ENCODE measurements at regions not wholly inside any gene's neighbourhood (a gene's known extent, or its start where the extent isn't known, plus 50 kb on each side); places are given as distances from the start of the nearest gene placed in this dataset.
"Not testable (repeated sequence)": the region's sequence is repeated elsewhere in the genome, so short reads cannot be mapped to it uniquely, and the experiment has no call there.

- no peak for DNase-seq (ENCODE audit: low read depth)
Observed at GRCh38 chr9:126056312-126057021, 270.2 kb upstream of the MVB12B start.

GRCh38 chr9:126057121-126057825, 269.4 kb upstream of the MVB12B start:
- DNase-seq (ENCODE audit: low read depth) = no peak

GRCh38 chr9:126058011-126058531, 268.6 kb upstream of the MVB12B start:
- DNase-seq (ENCODE audit: low read depth) = no peak

GRCh38 chr9:126058591-126058990, 268.0 kb upstream of the MVB12B start:
- no peak for DNase-seq (ENCODE audit: low read depth)

GRCh38 chr9:126061575-126061974, 265.1 kb upstream of the MVB12B start:
- no peak for DNase-seq (ENCODE audit: low read depth)

GRCh38 chr9:126062158-126062886, 264.3 kb upstream of the MVB12B start:
- DNase-seq (ENCODE audit: low read depth) = no peak

- no peak for DNase-seq (ENCODE audit: low read depth)
Observed at GRCh38 chr9:126063326-126063725, 263.3 kb upstream of the MVB12B start.

GRCh38 chr9:126066131-126066530, 260.5 kb upstream of the MVB12B start:
- no peak for DNase-seq (ENCODE audit: low read depth)

- no peak for DNase-seq (ENCODE audit: low read depth)
Observed at GRCh38 chr9:126067031-126067734, 259.4 kb upstream of the MVB12B start.

- no peak for DNase-seq (ENCODE audit: low read depth)
Observed at GRCh38 chr9:126068534-126069230, 257.9 kb upstream of the MVB12B start.

- DNase-seq (ENCODE audit: low read depth) = no peak
Observed at GRCh38 chr9:126069400-126069955, 257.2 kb upstream of the MVB12B start.

- no peak for DNase-seq (ENCODE audit: low read depth)
Observed at GRCh38 chr9:126070058-126070655, 256.5 kb upstream of the MVB12B start.

- DNase-seq (ENCODE audit: low read depth) = no peak
Observed at GRCh38 chr9:126071076-126071750, 255.4 kb upstream of the MVB12B start.

GRCh38 chr9:126077656-126078055, 249.0 kb upstream of the MVB12B start:
- DNase-seq (ENCODE audit: low read depth) = not testable (repeated sequence)

GRCh38 chr9:126080641-126081040, 246.0 kb upstream of the MVB12B start:
- DNase-seq (ENCODE audit: low read depth) = no peak

GRCh38 chr9:126081746-126082145, 244.9 kb upstream of the MVB12B start:
- no peak for DNase-seq (ENCODE audit: low read depth)

GRCh38 chr9:126084008-126084407, 242.6 kb upstream of the MVB12B start:
- DNase-seq (ENCODE audit: low read depth) = peak; percentile 9

GRCh38 chr9:126084696-126085095, 241.9 kb upstream of the MVB12B start:
- DNase-seq (ENCODE audit: low read depth) = no peak

- DNase-seq (ENCODE audit: low read depth) = no peak
Observed at GRCh38 chr9:126085170-126085569, 241.5 kb upstream of the MVB12B start.

All from HT1080 (cell line).